Liver (tissue), 8 donors: ENCODE measurements at regions not wholly inside any gene's neighbourhood (a gene's known extent, or its start where the extent isn't known, plus 50 kb on each side); places are given as distances from the start of the nearest gene placed in this dataset.

Experiments
- DNase-seq: peaks from one replicate; pipeline ENCODE4 v3.0.0-alpha.2; 2017; ENCODE audit warnings: low spot score
- H3K27ac ChIP-seq, 2 donors: one replicate each; pipeline ENCODE4 v1.7.0; 2013; ENCODE audit warnings: inconsistent platforms in 2 of 2, low read length in 2 of 2, control low read depth in 1 of 2, low read depth in 1 of 2, mild to moderate bottlenecking in 1 of 2
- H3K27me3 ChIP-seq, 4 donors: one replicate each; pipeline versions ENCODE4 v1.6.1 to v1.7.0; 2013; ENCODE audit warnings: low read length in 3 of 4, inconsistent platforms in 1 of 4, mild to moderate bottlenecking in 1 of 4, moderate library complexity in 1 of 4; ENCODE audit not compliant: control insufficient read depth in 4 of 4, insufficient read depth in 4 of 4
- H3K36me3 ChIP-seq, 4 donors: one replicate each; pipeline versions ENCODE4 v1.6.1 to v1.7.0; 2013; ENCODE audit warnings: low read length in 3 of 4, mild to moderate bottlenecking in 3 of 4, low read depth in 1 of 4, moderate library complexity in 1 of 4; ENCODE audit not compliant: control insufficient read depth in 4 of 4, insufficient read depth in 3 of 4
- H3K4me1 ChIP-seq, 4 donors: one replicate each; pipeline versions ENCODE4 v1.6.1 to v1.7.0; 2013; ENCODE audit warnings: low read length in 3 of 4, mild to moderate bottlenecking in 3 of 4, moderate library complexity in 1 of 4; ENCODE audit not compliant: control insufficient read depth in 4 of 4, insufficient read depth in 4 of 4
- H3K4me3 ChIP-seq, 3 donors: one replicate each; pipeline versions ENCODE4 v1.6.1 to v1.7.0; 2013; ENCODE audit warnings: low read length in 3 of 3, control low read depth in 1 of 3, low read depth in 1 of 3, mild to moderate bottlenecking in 1 of 3
- H3K9ac ChIP-seq, 2 donors: one replicate each; pipeline ENCODE4 v1.7.0; 2013; ENCODE audit warnings: low read length in 2 of 2, mild to moderate bottlenecking in 2 of 2, moderate library complexity in 2 of 2, control low read depth in 1 of 2, low read depth in 1 of 2
- H3K9me3 ChIP-seq, 4 donors: one replicate each; pipeline versions ENCODE4 v1.6.1 to v1.7.0; 2013; ENCODE audit warnings: low read length in 3 of 4; ENCODE audit not compliant: control insufficient read depth in 4 of 4
- CTCF ChIP-seq: fragments of 150-350 bp; IDR thresholded peaks from 2 replicates; pipeline ENCODE4 v1.5.1; 2017; ENCODE audit warnings: improper control_type of control experiment, low read depth, low read length; ENCODE audit not compliant: missing input control
- EGR1 ChIP-seq, 2 donors: IDR thresholded peaks; 2 replicates each; pipeline ENCODE4 v1.6.1; 2016 to 2018; ENCODE audit warnings: antibody characterized with exemption in 2 of 2, low read depth in 2 of 2
- FOXA1 ChIP-seq: IDR thresholded peaks from 2 replicates; pipeline ENCODE4 v1.6.1; 2016; ENCODE audit warnings: antibody characterized with exemption
- FOXA2 ChIP-seq: IDR thresholded peaks from 2 replicates; pipeline ENCODE4 v1.6.1; 2016; ENCODE audit warnings: antibody characterized with exemption
- GABPA ChIP-seq, 2 donors: IDR thresholded peaks in 1 of 2; conservative IDR thresholded peaks in 1 of 2; 2 replicates each; pipeline ENCODE4 v1.6.1; 2016; ENCODE audit warnings: antibody characterized with exemption in 2 of 2, mild to moderate bottlenecking in 1 of 2, moderate library complexity in 1 of 2
- HNF4A ChIP-seq, 2 donors: conservative IDR thresholded peaks; 2 replicates each; pipeline ENCODE4 v1.6.1; 2016; ENCODE audit warnings: antibody characterized with exemption in 2 of 2, mild to moderate bottlenecking in 2 of 2
- HNF4G ChIP-seq: IDR thresholded peaks from 2 replicates; pipeline ENCODE4 v1.6.1; 2016; ENCODE audit warnings: antibody characterized with exemption
- JUND ChIP-seq, 2 donors: IDR thresholded peaks; 2 replicates each; pipeline ENCODE4 v1.6.1; 2016; ENCODE audit warnings: antibody characterized with exemption in 2 of 2
- MAX ChIP-seq: IDR thresholded peaks from 2 replicates; pipeline ENCODE4 v1.6.1; 2016; ENCODE audit warnings: antibody characterized with exemption
- NR2F2 ChIP-seq: IDR thresholded peaks from 2 replicates; pipeline ENCODE4 v1.6.1; 2016; ENCODE audit warnings: antibody characterized with exemption
- RAD21 ChIP-seq, 2 donors: IDR thresholded peaks; 2 replicates each; pipeline ENCODE4 v1.6.1; 2016; ENCODE audit warnings: antibody characterized with exemption in 2 of 2, mild to moderate bottlenecking in 2 of 2
- RXRA ChIP-seq, 2 donors: IDR thresholded peaks; 2 replicates each; pipeline ENCODE4 v1.6.1; 2017 to 2018; ENCODE audit warnings: antibody characterized with exemption in 2 of 2, mild to moderate bottlenecking in 1 of 2
- SP1 ChIP-seq: IDR thresholded peaks from 2 replicates; pipeline ENCODE4 v1.6.1; 2018; ENCODE audit warnings: antibody characterized with exemption, mild to moderate bottlenecking
- TAF1 ChIP-seq: conservative IDR thresholded peaks from 2 replicates; pipeline ENCODE4 v1.6.1; 2016; ENCODE audit warnings: antibody characterized with exemption, mild to moderate bottlenecking
- YY1 ChIP-seq: IDR thresholded peaks from 2 replicates; pipeline ENCODE4 v1.6.1; 2016; ENCODE audit warnings: antibody characterized with exemption, mild to moderate bottlenecking
- WGBS: extraction: QIAGEN DNeasy Blood & Tissue Kit; methylation state at CpG from one replicate; pipeline ENCODE4 v1.1.7; 2013; 5-methylcytosine and 5-hydroxymethylcytosine counted together
- TF ChIP-seq, protein P1 (sequence below): IDR thresholded peaks from 2 replicates; pipeline ENCODE4 v1.6.1; 2016; ENCODE audit warnings: antibody characterized with exemption
- TF ChIP-seq, protein P2 (sequence below): IDR thresholded peaks from 2 replicates; pipeline ENCODE4 v1.6.1; 2016; ENCODE audit warnings: antibody characterized with exemption, mild to moderate bottlenecking
- TF ChIP-seq, protein P3 (sequence below): IDR thresholded peaks from 2 replicates; pipeline ENCODE4 v1.6.1; 2016; ENCODE audit warnings: antibody characterized with exemption
- donor health status: healthy.
- donor health status: healthy.
- donor health status: healthy.
- donor health status: healthy.
- donor health status: healthy.

GRCh38 chr12:98449584-98449983 is 65.8 kb upstream of the TMPO start:
- WGBS, result 93% methylated on average over 3 of the region's 3 CpGs
- Histone ChIP-seq H3K4me1 (no peaks in the 10 kb centered on the region), H3K9me3 (no peaks in the 10 kb centered on the region), H3K36me3 (no peaks in the 10 kb centered on the region), H3K4me3 (no peak overlapping the region), H3K9ac (no peak overlapping the region), H3K27me3 (no peaks in the 10 kb centered on the region), H3K27ac (no peak overlapping the region)
- no peak for DNase-seq
- no peak for TF ChIP-seq EGR1 (IDR thresholded peaks at IDR 0.05; ENCODE audit: low read depth in 2 of 2)
- no peak for TF ChIP-seq MAX
- no peak for TF ChIP-seq FOXA2
- TF ChIP-seq RAD21 (IDR thresholded peaks at IDR 0.05), result no peak
- TF ChIP-seq, protein P1, sequence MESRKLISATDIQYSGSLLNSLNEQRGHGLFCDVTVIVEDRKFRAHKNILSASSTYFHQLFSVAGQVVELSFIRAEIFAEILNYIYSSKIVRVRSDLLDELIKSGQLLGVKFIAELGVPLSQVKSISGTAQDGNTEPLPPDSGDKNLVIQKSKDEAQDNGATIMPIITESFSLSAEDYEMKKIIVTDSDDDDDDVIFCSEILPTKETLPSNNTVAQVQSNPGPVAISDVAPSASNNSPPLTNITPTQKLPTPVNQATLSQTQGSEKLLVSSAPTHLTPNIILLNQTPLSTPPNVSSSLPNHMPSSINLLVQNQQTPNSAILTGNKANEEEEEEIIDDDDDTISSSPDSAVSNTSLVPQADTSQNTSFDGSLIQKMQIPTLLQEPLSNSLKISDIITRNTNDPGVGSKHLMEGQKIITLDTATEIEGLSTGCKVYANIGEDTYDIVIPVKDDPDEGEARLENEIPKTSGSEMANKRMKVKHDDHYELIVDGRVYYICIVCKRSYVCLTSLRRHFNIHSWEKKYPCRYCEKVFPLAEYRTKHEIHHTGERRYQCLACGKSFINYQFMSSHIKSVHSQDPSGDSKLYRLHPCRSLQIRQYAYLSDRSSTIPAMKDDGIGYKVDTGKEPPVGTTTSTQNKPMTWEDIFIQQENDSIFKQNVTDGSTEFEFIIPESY, result no peak
- no peak for TF ChIP-seq TAF1
- TF ChIP-seq JUND (IDR thresholded peaks at IDR 0.05), result no peak
- no peak for TF ChIP-seq FOXA1
- TF ChIP-seq, protein P2, sequence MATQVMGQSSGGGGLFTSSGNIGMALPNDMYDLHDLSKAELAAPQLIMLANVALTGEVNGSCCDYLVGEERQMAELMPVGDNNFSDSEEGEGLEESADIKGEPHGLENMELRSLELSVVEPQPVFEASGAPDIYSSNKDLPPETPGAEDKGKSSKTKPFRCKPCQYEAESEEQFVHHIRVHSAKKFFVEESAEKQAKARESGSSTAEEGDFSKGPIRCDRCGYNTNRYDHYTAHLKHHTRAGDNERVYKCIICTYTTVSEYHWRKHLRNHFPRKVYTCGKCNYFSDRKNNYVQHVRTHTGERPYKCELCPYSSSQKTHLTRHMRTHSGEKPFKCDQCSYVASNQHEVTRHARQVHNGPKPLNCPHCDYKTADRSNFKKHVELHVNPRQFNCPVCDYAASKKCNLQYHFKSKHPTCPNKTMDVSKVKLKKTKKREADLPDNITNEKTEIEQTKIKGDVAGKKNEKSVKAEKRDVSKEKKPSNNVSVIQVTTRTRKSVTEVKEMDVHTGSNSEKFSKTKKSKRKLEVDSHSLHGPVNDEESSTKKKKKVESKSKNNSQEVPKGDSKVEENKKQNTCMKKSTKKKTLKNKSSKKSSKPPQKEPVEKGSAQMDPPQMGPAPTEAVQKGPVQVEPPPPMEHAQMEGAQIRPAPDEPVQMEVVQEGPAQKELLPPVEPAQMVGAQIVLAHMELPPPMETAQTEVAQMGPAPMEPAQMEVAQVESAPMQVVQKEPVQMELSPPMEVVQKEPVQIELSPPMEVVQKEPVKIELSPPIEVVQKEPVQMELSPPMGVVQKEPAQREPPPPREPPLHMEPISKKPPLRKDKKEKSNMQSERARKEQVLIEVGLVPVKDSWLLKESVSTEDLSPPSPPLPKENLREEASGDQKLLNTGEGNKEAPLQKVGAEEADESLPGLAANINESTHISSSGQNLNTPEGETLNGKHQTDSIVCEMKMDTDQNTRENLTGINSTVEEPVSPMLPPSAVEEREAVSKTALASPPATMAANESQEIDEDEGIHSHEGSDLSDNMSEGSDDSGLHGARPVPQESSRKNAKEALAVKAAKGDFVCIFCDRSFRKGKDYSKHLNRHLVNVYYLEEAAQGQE, result no peak
- TF ChIP-seq YY1, result no peak
- TF ChIP-seq SP1, result no peak
- TF ChIP-seq, protein P3, sequence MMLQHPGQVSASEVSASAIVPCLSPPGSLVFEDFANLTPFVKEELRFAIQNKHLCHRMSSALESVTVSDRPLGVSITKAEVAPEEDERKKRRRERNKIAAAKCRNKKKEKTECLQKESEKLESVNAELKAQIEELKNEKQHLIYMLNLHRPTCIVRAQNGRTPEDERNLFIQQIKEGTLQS, result no peak
- TF ChIP-seq CTCF, result no peak
- TF ChIP-seq GABPA (IDR thresholded peaks at IDR 0.05 in 1 of 2, conservative IDR thresholded peaks at IDR 0.05 in 1 of 2), result no peak
- no peak for TF ChIP-seq HNF4A (conservative IDR thresholded peaks at IDR 0.05)
- TF ChIP-seq HNF4G, result no peak
- no peak for TF ChIP-seq RXRA (IDR thresholded peaks at IDR 0.05)
- TF ChIP-seq NR2F2, result no peak
